Peyer's patch (tissue), 4 donors: ENCODE measurements at regions not wholly inside any gene's neighbourhood (a gene's known extent, or its start where the extent isn't known, plus 50 kb on each side); places are given as distances from the start of the nearest gene placed in this dataset.

ENCODE experiments used
- CTCF ChIP-seq, 6 experiments: fragments of 450-650 bp in 4 of 6; fragments of 200-600 bp in 2 of 6; sonication (generic) in 1 of 6; IDR thresholded peaks; one replicate each; pipeline ENCODE4 v1.5.1; 2017 to 2019; ENCODE audit warnings: antibody characterized with exemption in 6 of 6, mild to moderate bottlenecking in 3 of 6, moderate library complexity in 1 of 6
- POLR2A ChIP-seq, 2 donors: fragments of 450-650 bp; IDR thresholded peaks; one replicate each; pipeline ENCODE4 v1.5.1; 2017; ENCODE audit warnings: antibody characterized with exemption in 2 of 2, mild to moderate bottlenecking in 2 of 2, moderate library complexity in 2 of 2

DNA sequence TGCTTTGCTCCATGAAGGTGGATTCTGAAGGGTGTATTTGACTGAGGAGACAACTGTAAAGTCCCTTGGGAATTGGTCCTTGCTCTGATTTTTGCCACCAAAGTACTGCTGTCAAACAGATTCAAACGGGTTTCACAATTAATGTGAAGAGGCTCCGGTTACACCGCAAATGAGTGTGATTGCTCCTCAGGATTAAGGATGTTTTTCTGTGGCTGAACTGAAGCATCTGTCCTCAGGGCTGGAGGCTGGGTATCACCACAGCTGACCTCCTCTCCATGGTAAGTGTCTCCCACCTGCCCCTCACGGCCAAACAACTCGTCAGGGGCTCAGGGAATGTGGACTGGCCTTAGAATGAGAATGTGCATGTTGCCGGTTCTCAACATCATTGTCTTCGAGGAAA is 130.4 kb upstream of the NDUFV2 start:
- TF ChIP-seq CTCF (IDR thresholded peaks at IDR 0.05): no peak
- TF ChIP-seq POLR2A (IDR thresholded peaks at IDR 0.05): no peak
